ENCODE measurements at regions not wholly inside any gene's neighbourhood (a gene's known extent, or its start where the extent isn't known, plus 50 kb on each side); places are given as distances from the start of the nearest gene placed in this dataset.

GRCh38 chrX:82695066-82695465 lies 813.0 kb upstream of the POU3F4 start:
- TF ChIP-seq POU5F1 (IDR thresholded peaks at IDR 0.05; ENCODE audit: low read depth, low read length) (no peak), ASH2L (IDR thresholded peaks at IDR 0.05; ENCODE audit: low read length) (no peak), CREB1 (IDR thresholded peaks at IDR 0.05) (no peak), SP2 (IDR thresholded peaks at IDR 0.05; ENCODE audit: low read length) (no peak), PHF8 (conservative IDR thresholded peaks at IDR 0.05; ENCODE audit: low read depth, low read length) (no peak)
- Histone ChIP-seq H4K20me1 (replicated peaks in 1 of 2; ENCODE audit: control insufficient read depth in 1 of 2, insufficient read depth in 2 of 2, low read length in 2 of 2) (no peaks in the 10 kb centered on the region), H4K91ac (replicated peaks; ENCODE audit: insufficient read length, low read length) (no peak overlapping the region), H3K4me1 (replicated peaks in 1 of 4; ENCODE audit: control insufficient read depth in 3 of 4, insufficient read depth in 4 of 4, low read length in 3 of 4) (peaks cover 0 to 3% (median 0%) of the 10 kb centered on the region in 4 experiments; a peak in 1 of 7 replicates), H2BK12ac (ENCODE audit: low read depth, low read length) (no peak overlapping the region), H4K8ac (ENCODE audit: extremely low read depth, insufficient read depth, low read length) (no peak overlapping the region), H3K27ac (ENCODE audit: low read depth, low read length) (no peak overlapping the region), H2BK120ac (replicated peaks; ENCODE audit: low read depth, low read length) (no peak overlapping the region), H3K9me3 (ENCODE audit: insufficient read depth in 2 of 2, low read depth in 1 of 2, low read length in 1 of 2) (no peaks in the 10 kb centered on the region), H3K4me3 (ENCODE audit: extremely low read depth in 1 of 4, insufficient read depth in 2 of 4, low read depth in 3 of 4, low read length in 4 of 4) (no peak overlapping the region), H3K79me1 (ENCODE audit: low read depth, low read length) (no peaks in the 10 kb centered on the region), H2BK15ac (ENCODE audit: low read length) (no peak overlapping the region), H3K4ac (replicated peaks; ENCODE audit: insufficient read length, low read depth, low read length) (no peak overlapping the region), H3K79me2 (ENCODE audit: control insufficient read depth in 1 of 2, insufficient read depth in 2 of 2, low read length in 2 of 2) (no peaks in the 10 kb centered on the region), H3K36me3 (ENCODE audit: control insufficient read depth in 2 of 4, insufficient read depth in 4 of 4, low read length in 3 of 4) (no peaks in the 10 kb centered on the region), H3K23ac (ENCODE audit: insufficient read length) (no peak overlapping the region), H2BK5ac (ENCODE audit: low read depth, low read length) (no peak overlapping the region), H2AFZ (ENCODE audit: low read length) (no peak overlapping the region), H3K56ac (replicated peaks; ENCODE audit: insufficient read length, low read depth, low read length) (no peak overlapping the region), H4K5ac (ENCODE audit: insufficient read length, low read depth, low read length) (no peak overlapping the region), H3K23me2 (ENCODE audit: low read depth, low read length) (no peaks in the 10 kb centered on the region), H3K14ac (ENCODE audit: insufficient read length) (no peak overlapping the region), H3K18ac (ENCODE audit: extremely low read depth, low read length) (no peak overlapping the region), H2BK20ac (ENCODE audit: low read length) (no peak overlapping the region), H3K27me3 (replicated peaks in 1 of 4; ENCODE audit: control insufficient read depth in 3 of 4, extremely low read depth in 1 of 4, insufficient read depth in 3 of 4, low read length in 3 of 4) (no peaks in the 10 kb centered on the region), H3K4me2 (ENCODE audit: insufficient read depth in 1 of 2, low read depth in 2 of 2, low read length in 2 of 2) (no peak overlapping the region), H2AK5ac (ENCODE audit: low read depth, low read length) (no peak overlapping the region), H3K9ac (replicated peaks in 1 of 4; ENCODE audit: extremely low read depth in 1 of 4, low read depth in 3 of 4, low read length in 3 of 4) (no peak overlapping the region)
- DNase-seq (ENCODE audit: low read depth in 1 of 2, low spot score in 2 of 2) (no peak), FAIRE-seq (no peak)
- ChIA-PET CTCF (ENCODE audit: partially characterized antibody) (no interaction called here), POLR2A (ENCODE audit: partially characterized antibody) (no interaction called here)
- 92% methylated on average over 2 of the region's 2 CpGs; no CpG with 5 or more reads in 1 of the 2 experiments for WGBS, 2 experiments (ENCODE audit: extremely low coverage in 1 of 2, insufficient coverage in 1 of 2, insufficient read length in 1 of 2, insufficient replicate concordance in 2 of 2, low coverage in 1 of 2, low lambda C conversion rate in 2 of 2, missing lambda C conversion rate in 1 of 2)

Measured in H1 (cell line).